ENCODE measurements at regions not wholly inside any gene's neighbourhood (a gene's known extent, or its start where the extent isn't known, plus 50 kb on each side); places are given as distances from the start of the nearest gene placed in this dataset.

- no peak for TF ChIP-seq POLR2A (IDR thresholded peaks at IDR 0.05; ENCODE audit: low read depth)
- no peak for TF ChIP-seq CTCF (IDR thresholded peaks at IDR 0.05)
- no peak for TF ChIP-seq POLR2AphosphoS5 (IDR thresholded peaks at IDR 0.05)
Measured at GRCh38 chr12:127703026-127703425, 563.9 kb upstream of the TMEM132C start.
